ENCODE measurements at regions not wholly inside any gene's neighbourhood (a gene's known extent, or its start where the extent isn't known, plus 50 kb on each side); places are given as distances from the start of the nearest gene placed in this dataset.

- TF ChIP-seq CTCF (IDR thresholded peaks at IDR 0.05) (no peak), POLR2A (IDR thresholded peaks at IDR 0.05) (no peak)
Measured at GRCh38 chr7:35995334-35995733, 157.7 kb upstream of the EEPD1 start.

Measured in Peyer's patch (tissue), 4 donors.